A673 (cell line): ENCODE measurements at regions not wholly inside any gene's neighbourhood (a gene's known extent, or its start where the extent isn't known, plus 50 kb on each side); places are given as distances from the start of the nearest gene placed in this dataset.

Experiments
- CTCF ChIP-seq: fragments of 300-800, 200-600 bp; sonication (generic); conservative IDR thresholded peaks from 2 replicates; pipeline ENCODE4 v1.5.1; 2017; ENCODE audit warnings: low read depth, mild to moderate bottlenecking, antibody characterized with exemption, low read length, moderate library complexity, mixed read lengths
- EZH2 ChIP-seq: fragments of 200-600 bp; sonication (generic); IDR thresholded peaks from 2 replicates; pipeline ENCODE4 v1.6.1; 2017; ENCODE audit warnings: borderline replicate concordance, low read depth, mild to moderate bottlenecking, mixed read lengths, antibody characterized with exemption, low read length; ENCODE audit not compliant: poor library complexity, severe bottlenecking

- TF ChIP-seq CTCF: no peak
- no peak for TF ChIP-seq EZH2
Measured at GRCh38 chr20:23282546-23282945, 68.0 kb upstream of the NXT1 start.
